HG03469 (cell line): ENCODE measurements at regions not wholly inside any gene's neighbourhood (a gene's known extent, or its start where the extent isn't known, plus 50 kb on each side); places are given as distances from the start of the nearest gene placed in this dataset.
"Not testable (repeated sequence)": the region's sequence is repeated elsewhere in the genome, so short reads cannot be mapped to it uniquely, and the experiment has no call there.

Source experiments
- ATAC-seq: cut with Tn5 transposase; IDR thresholded peaks from one replicate; pipeline ENCODE4 v1.9.1; 2021; ENCODE audit warnings: mild to moderate bottlenecking, moderate library complexity, moderate number of reproducible peaks; ENCODE audit not compliant: unreplicated experiment

GRCh38 chr3:103829723-103830326 is 1395.0 kb downstream of the ZPLD1 start:
- no peak for ATAC-seq

GRCh38 chr3:103847081-103848062 is 1412.6 kb downstream of the ZPLD1 start:
- no peak for ATAC-seq

GRCh38 chr3:103851793-103852192 is 1417.0 kb downstream of the ZPLD1 start:
- no peak for ATAC-seq

- ATAC-seq, result no peak
Observed at GRCh38 chr3:103862415-103862814, 1427.6 kb downstream of the ZPLD1 start.

- ATAC-seq, result no peak
Observed at GRCh38 chr3:103863381-103863780, 1428.6 kb downstream of the ZPLD1 start.

- no peak for ATAC-seq
Observed at GRCh38 chr3:103866113-103866512, 1431.3 kb downstream of the ZPLD1 start.

- ATAC-seq, result no peak
Observed at GRCh38 chr3:103873021-103873420, 1438.2 kb downstream of the ZPLD1 start.

GRCh38 chr3:103873897-103874545 is 1439.2 kb downstream of the ZPLD1 start:
- ATAC-seq, result no peak

GRCh38 chr3:103881809-103882208 is 1447.0 kb downstream of the ZPLD1 start:
- ATAC-seq, result not testable (repeated sequence)

GRCh38 chr3:103889675-103890074 is 1454.9 kb downstream of the ZPLD1 start:
- ATAC-seq, result no peak

- no peak for ATAC-seq
Observed at GRCh38 chr3:103894162-103894822, 1459.5 kb downstream of the ZPLD1 start.

GRCh38 chr3:103899328-103899727 is 1464.5 kb downstream of the ZPLD1 start:
- ATAC-seq, result no peak

GRCh38 chr3:103904991-103905390 is 1461.7 kb upstream of the ALCAM start:
- ATAC-seq, result no peak

GRCh38 chr3:103906304-103906703 is 1460.4 kb upstream of the ALCAM start:
- no peak for ATAC-seq

GRCh38 chr3:103906808-103907207 is 1459.9 kb upstream of the ALCAM start:
- no peak for ATAC-seq

GRCh38 chr3:103907567-103907966 is 1459.1 kb upstream of the ALCAM start:
- ATAC-seq, result no peak

- ATAC-seq, result no peak
Observed at GRCh38 chr3:103909395-103909794, 1457.3 kb upstream of the ALCAM start.

- no peak for ATAC-seq
Observed at GRCh38 chr3:103918336-103918735, 1448.4 kb upstream of the ALCAM start.

- no peak for ATAC-seq
Observed at GRCh38 chr3:103919327-103919726, 1447.4 kb upstream of the ALCAM start.

- no peak for ATAC-seq
Observed at GRCh38 chr3:103923907-103924306, 1442.8 kb upstream of the ALCAM start.

- no peak for ATAC-seq
Observed at GRCh38 chr3:103924544-103924943, 1442.2 kb upstream of the ALCAM start.
